Stimulated activated CD4-positive, alpha-beta T cell treated with anti-CD3 and anti-CD28 coated beads, Interleukin-4, amount 100 ng/mL, for 1 hour (primary cell): ENCODE measurements at regions not wholly inside any gene's neighbourhood (a gene's known extent, or its start where the extent isn't known, plus 50 kb on each side); places are given as distances from the start of the nearest gene placed in this dataset.

Experiments
- DNase-seq: peaks from one replicate; pipeline ENCODE4 v3.0.0-alpha.2; 2020

- DNase-seq = no peak
Measured at GRCh38 chr7:42858570-42858969, 53.3 kb downstream of the C7orf25 start.

GRCh38 chr7:42856605-42856987, 55.3 kb downstream of the C7orf25 start:
- DNase-seq = no peak

- DNase-seq = no peak
Measured at GRCh38 chr7:42854571-42855118, 57.2 kb downstream of the C7orf25 start.

- DNase-seq = no peak
Measured at GRCh38 chr7:42852531-42852930, 59.3 kb downstream of the C7orf25 start.

GRCh38 chr7:42843205-42843800, 68.6 kb downstream of the C7orf25 start:
- DNase-seq = no peak

- no peak for DNase-seq
Measured at GRCh38 chr7:42834676-42835075, 77.2 kb downstream of the C7orf25 start.

GRCh38 chr7:42833411-42833810, 78.5 kb downstream of the C7orf25 start:
- DNase-seq = no peak

GRCh38 chr7:42832667-42833066, 79.2 kb downstream of the C7orf25 start:
- DNase-seq = no peak

- no peak for DNase-seq
Measured at GRCh38 chr7:42831718-42832522, 80.0 kb downstream of the C7orf25 start.

- no peak for DNase-seq
Measured at GRCh38 chr7:42831006-42831717, 80.7 kb downstream of the C7orf25 start.

- no peak for DNase-seq
Measured at GRCh38 chr7:42812779-42813178, 99.1 kb downstream of the C7orf25 start.

GRCh38 chr7:42805601-42806000, 106.3 kb downstream of the C7orf25 start:
- no peak for DNase-seq

GRCh38 chr7:42794673-42795072, 117.2 kb downstream of the C7orf25 start:
- no peak for DNase-seq

- DNase-seq = no peak
Measured at GRCh38 chr7:42792841-42793240, 119.0 kb downstream of the C7orf25 start.

- DNase-seq = no peak
Measured at GRCh38 chr7:42790196-42790595, 121.7 kb downstream of the C7orf25 start.

GRCh38 chr7:42774436-42774835, 137.4 kb downstream of the C7orf25 start:
- DNase-seq = no peak

- no peak for DNase-seq
Measured at GRCh38 chr7:42770114-42770513, 141.8 kb downstream of the C7orf25 start.

GRCh38 chr7:42768045-42768444, 143.8 kb downstream of the C7orf25 start:
- DNase-seq = no peak

- DNase-seq = no peak
Measured at GRCh38 chr7:42766782-42767423, 145.0 kb downstream of the C7orf25 start.

- DNase-seq = no peak
Measured at GRCh38 chr7:42765931-42766330, 145.9 kb downstream of the C7orf25 start.

GRCh38 chr7:42763137-42763551, 148.7 kb downstream of the C7orf25 start:
- no peak for DNase-seq

GRCh38 chr7:42761486-42761885, 150.4 kb downstream of the C7orf25 start:
- no peak for DNase-seq

GRCh38 chr7:42758124-42758523, 153.7 kb downstream of the C7orf25 start:
- DNase-seq = no peak
